Amniotic epithelial cell (primary cell): ENCODE measurements at regions not wholly inside any gene's neighbourhood (a gene's known extent, or its start where the extent isn't known, plus 50 kb on each side); places are given as distances from the start of the nearest gene placed in this dataset.

Source experiments
- DNase-seq: peaks from one replicate; pipeline ENCODE4 v3.0.0-alpha.2; 2010; ENCODE audit warnings: low read depth

- peak; percentile 4 for DNase-seq
These were observed 616.0 kb downstream of the ACTL7B start for GRCh38 chr9:108239696-108240321.

GRCh38 chr9:108235609-108236008 is 620.2 kb downstream of the ACTL7B start:
- DNase-seq, result no peak

DNA sequence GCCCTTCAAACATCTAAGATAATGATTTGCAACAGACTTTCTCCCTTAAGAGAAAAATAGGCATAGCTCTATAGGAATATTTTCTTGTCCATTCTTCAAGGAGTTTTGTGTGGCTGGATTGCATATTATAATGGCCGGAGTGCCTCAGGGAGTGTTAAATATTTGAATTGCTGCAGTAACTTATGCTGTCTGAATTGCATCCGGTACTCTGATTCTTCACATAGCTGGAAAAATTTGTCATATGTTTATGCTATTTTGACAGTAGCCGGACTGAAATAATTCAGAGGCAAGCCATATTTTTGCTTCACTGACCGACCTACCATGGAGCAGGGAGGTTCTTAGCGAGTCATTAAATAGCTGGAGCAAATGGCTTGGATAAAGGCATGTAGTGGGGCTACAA is 621.0 kb downstream of the ACTL7B start:
- peak; percentile 30 for DNase-seq

- peak; percentile 35 for DNase-seq
These were observed 630.5 kb downstream of the ACTL7B start for GRCh38 chr9:108225149-108225800.

GRCh38 chr9:108224716-108225115 is 631.1 kb downstream of the ACTL7B start:
- no peak for DNase-seq

GRCh38 chr9:108219664-108220063 is 636.1 kb downstream of the ACTL7B start:
- no peak for DNase-seq

- no peak for DNase-seq
These were observed 638.1 kb downstream of the ACTL7B start for GRCh38 chr9:108217431-108218349.

- DNase-seq, result no peak
These were observed 642.3 kb downstream of the ACTL7B start for GRCh38 chr9:108213511-108213910.

DNA sequence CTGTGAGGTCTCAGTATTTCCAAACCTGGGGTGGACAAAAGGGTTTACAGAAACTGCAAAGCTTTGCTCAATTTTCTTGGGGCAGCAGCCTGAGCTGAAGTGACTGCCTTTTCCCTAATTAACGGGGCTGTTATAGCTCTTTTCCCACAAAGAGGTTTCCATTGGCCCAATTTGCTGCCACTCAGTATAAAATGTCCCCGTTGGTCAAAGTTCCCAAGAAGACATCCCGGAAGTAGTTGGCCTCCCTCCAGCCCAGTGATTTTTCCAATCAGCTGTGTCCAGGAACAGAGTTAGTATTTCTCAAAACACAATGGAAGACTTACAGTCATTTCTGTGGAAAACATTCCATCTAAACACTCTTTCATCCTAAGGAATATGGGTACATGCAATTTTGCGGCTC is 643.6 kb downstream of the ACTL7B start:
- DNase-seq, result no peak

DNA sequence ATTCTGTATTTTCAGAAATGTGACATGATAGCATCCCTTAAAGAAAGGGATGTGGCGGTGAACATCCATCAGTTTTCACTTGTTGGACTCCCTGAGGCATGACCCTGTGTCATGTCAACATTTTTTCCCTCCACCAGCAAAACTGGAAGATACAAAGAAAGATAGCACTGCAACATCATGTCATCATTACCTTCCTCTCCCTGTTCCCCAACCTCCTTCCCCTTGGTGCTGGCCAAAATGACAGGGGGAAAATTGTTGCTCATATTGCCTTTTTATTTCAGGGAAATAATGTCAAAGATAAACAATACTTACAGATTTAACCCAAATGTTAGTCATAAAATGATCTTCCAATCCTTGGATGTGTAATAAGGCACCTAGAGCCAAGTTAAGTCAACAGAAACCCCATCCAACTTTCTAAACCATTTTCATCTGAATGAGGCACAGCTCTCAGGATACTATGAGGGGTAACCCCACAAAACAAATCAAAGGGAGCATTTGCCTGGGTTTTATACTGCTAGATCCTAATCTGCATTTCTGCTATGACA is 644.3 kb downstream of the ACTL7B start:
- DNase-seq, result no peak

DNA sequence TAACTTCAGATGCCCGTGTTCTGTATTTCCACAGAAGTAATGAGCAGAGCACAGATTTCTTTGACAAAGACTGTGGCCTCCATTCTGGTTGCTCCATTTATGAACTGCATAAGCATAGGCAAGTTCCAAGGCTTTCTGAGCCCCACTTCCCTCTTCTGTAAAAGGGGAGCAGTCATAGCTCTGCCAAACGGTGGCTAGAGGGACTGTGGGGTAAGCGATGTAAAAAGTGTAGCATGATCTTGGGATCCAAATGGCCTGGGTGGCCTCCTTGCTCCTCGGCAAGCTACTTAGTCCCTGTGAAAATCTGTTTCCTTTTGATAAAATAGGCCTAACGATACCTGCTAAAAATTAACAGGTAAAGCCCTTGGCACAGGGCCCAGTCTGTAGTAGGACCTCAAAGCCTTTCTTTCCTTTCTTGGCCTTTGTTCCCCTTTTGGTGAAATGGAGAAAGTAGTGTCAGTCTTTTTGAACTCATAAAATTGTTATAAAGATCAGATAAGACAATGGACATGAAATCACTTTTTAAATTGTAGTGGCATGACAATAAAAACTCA is 646.6 kb downstream of the ACTL7B start:
- DNase-seq, result no peak

GRCh38 chr9:108207561-108208165 is 648.1 kb downstream of the ACTL7B start:
- no peak for DNase-seq

DNA sequence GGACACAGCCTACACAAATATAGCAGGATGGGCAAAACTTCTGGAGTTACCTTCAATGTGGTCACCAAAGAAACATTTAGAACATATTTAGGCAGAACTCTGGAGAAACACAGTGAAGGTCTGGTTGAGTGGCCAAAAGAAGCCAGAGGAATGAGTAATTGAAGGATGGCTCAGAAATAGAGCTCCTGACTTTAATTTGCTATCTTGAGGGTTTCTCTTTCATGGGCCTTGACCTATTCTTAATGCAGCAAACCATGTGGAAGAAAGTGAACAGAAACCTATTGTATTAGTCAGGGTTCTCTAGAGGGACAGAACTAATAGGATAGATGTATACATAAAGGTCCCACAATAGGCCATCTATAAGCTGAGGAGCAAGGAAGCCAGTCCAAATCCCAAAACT is 650.5 kb downstream of the ACTL7B start:
- DNase-seq, result no peak

DNA sequence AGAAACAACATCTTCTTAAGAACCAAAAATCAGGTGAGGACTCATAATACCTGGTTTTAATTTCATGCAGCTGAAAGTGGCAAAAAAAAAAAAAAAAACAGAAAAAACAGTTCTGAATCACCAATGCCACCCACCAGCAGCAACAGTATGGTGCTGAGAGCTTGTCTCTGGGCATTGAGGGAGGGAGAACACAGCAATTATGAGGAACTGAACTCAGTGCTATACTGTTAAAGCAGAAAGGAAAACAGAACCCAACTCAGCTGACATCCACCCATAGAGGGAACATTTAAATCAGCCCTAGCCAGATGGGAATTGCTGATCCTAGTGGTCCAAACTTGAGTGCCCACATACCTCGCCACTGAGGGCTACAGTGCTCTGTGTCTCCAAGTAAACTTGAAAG is 657.9 kb downstream of the ACTL7B start:
- DNase-seq, result no peak

DNA sequence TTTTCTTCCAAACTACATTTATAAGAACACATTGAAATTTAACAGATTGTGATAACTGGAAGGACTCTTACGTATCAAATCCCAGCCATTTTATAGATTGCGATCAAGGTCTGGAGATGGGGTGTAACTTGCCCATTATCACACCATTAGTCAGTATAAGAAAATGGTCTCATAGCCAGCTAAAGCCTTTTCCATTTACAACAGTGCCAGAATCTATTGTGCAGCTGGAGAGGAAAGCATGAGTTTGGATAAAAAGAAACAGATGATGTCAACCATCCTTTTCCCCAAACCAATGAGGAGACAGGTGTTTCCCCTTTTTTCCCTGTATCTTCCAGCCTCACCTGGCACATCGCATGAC is 658.8 kb downstream of the ACTL7B start:
- DNase-seq, result no peak

DNA sequence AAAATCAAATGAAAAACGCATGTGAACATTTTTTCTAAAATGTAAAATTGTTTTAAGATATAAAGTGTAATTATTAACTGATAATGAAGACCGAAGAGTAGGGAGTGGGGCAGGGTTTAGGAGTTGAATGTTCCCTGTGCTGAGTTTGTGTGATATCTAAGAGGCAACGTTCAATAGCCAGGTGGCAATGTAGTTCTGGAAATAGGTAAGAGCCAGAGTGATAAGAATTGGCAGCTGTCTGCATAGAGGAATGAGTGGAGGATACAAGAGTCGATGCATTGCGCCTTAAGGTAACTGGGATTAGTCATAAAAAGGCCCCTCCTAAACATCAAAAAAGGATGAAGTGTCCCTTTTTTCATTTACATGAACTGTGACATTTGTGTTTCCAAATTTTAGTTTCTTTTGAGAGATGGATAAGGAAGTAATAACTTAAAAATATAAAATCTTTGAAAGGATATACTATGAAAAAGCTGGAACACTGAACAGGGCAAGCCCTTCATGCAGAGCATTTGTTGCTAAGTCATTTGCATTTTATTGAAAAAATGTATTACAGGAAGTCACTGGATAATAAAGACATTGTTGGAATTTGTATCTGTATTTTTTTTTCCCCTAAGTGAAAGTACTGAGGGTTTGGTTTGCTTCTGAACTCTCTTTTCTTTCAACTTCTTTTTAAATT is 659.3 kb downstream of the ACTL7B start:
- DNase-seq, result no peak

DNA sequence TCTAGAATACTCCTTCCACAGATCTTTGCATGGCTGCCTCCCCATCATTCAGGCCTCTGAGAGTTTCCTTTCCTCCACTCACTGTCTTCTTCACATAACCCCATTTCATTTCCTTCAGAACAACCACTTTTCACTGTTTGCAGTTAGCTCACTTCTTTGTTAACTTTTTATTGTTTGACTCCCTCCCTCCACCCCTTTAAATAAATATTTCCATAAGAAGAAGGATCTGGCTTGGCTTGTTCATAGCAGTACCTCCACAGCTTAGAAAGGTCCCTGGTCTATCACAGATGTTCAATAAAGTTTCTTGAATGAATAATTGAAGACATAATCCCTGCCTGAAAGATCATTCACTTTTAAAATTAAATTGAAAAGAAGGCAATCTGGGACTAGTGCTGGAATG is 661.6 kb downstream of the ACTL7B start:
- DNase-seq, result no peak

DNA sequence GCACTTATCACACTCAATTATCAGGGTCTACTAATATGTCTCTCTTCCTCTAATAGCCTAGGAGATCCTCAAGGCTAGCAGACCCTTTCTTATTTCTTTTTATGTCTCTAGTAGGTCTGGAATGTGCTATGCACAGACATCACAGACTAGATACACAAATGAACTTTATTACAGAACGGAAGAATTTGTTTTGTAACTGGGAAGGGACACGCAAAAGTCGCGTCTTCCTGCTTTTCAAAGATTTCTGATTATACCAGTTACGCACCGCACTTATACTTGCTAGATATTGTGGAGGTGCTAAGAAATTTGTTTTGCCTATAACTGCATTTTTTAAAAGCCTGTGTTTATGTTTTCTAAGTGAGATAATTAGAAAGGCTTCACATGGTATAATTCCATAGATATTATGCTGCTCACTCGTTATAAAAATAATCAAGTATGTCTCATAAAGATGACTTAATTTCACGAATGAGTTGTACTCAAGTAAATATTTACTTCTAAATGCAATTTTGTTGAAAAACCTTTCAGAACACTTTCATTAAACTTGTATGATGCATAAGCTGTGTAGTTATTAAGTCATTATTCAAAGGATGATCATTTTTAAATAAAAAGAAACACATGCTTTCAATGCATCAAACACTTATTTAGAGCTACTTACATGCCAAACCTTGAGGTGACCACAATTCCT is 662.6 kb downstream of the ACTL7B start:
- DNase-seq, result no peak

DNA sequence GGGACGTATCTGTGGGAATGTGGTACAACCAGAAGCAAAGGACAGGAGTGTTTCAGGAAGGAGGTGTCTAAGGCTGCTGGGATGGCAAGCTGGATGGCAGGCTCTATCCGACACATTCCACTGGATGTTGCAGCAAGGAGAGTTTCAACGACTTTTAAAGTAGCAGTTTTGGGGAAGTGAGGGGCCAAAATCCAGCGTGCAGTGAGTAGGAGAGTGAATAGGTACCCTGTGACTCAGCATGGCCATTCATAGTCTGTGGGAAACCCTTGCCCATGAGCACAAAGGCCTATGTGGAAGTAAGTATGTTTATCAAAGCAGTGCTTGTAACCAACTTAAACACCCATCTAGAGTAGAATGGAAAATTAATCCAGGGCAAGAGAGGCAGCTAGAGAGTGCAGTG is 664.7 kb downstream of the ACTL7B start:
- DNase-seq, result no peak

DNA sequence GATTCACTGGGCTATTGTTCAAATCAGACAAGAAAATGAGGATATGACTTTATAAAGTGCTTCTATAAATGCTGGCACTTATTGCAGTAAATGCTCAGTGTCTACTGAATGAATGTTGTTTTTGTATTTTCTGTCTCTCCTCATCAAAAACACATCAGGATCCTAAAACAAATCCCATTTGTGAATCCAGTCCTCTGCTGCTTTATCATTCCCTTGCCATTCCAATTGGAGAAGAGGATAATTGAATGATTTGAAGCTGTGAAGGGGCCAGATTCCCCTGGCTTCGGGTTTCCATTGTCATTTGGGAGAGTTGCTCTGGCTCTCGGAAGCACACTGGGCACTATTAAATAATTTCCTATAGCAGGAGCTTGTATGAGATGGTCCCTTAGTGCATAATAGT is 666.8 kb downstream of the ACTL7B start:
- DNase-seq, result no peak

DNA sequence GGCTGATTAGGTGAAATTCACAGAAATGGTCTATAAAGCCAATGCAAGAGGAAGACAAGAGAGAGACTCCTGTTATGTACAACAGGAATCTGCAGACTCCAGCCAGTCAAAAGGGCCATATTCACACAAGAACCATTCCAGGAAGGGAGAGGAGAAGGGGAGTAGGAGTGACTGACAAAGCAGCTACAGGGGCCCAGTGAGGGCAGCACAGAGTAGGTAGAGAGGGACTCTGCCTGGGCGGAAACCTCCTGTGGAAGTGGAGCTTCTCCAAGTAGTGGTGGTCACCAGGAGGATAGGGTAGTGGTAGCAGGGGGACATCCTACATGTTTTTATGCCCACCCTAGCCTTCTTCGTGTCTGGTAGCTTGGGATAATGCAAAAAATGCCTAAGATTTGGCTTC is 667.3 kb downstream of the ACTL7B start:
- DNase-seq, result no peak
